ENCODE measurements at regions not wholly inside any gene's neighbourhood (a gene's known extent, or its start where the extent isn't known, plus 50 kb on each side); places are given as distances from the start of the nearest gene placed in this dataset.

GRCh38 chrX:13149702-13150350 lies 105.4 kb upstream of the FAM9C start:
- TF ChIP-seq HNF4A (conservative IDR thresholded peaks at IDR 0.05) (no peak), JUND (IDR thresholded peaks at IDR 0.05) (no peak), FOXA2 (IDR thresholded peaks at IDR 0.05) (no peak), TAF1 (conservative IDR thresholded peaks at IDR 0.05) (no peak), HNF4G (IDR thresholded peaks at IDR 0.05) (no peak), EGR1 (IDR thresholded peaks at IDR 0.05; ENCODE audit: low read depth in 2 of 2) (no peak), YY1 (IDR thresholded peaks at IDR 0.05) (no peak), GABPA (IDR thresholded peaks at IDR 0.05 in 1 of 2, conservative IDR thresholded peaks at IDR 0.05 in 1 of 2) (no peak)
- Histone ChIP-seq H3K4me1 (ENCODE audit: control insufficient read depth in 4 of 4, insufficient read depth in 4 of 4, low read length in 3 of 4) (no peaks in the 10 kb centered on the region), H3K27me3 (ENCODE audit: control insufficient read depth in 4 of 4, insufficient read depth in 4 of 4, low read length in 3 of 4) (no peaks in the 10 kb centered on the region), H3K36me3 (ENCODE audit: control insufficient read depth in 4 of 4, insufficient read depth in 3 of 4, low read depth in 1 of 4, low read length in 3 of 4) (no peaks in the 10 kb centered on the region), H3K9ac (ENCODE audit: low read depth in 1 of 2, low read length in 2 of 2) (no peak overlapping the region), H3K4me3 (ENCODE audit: low read depth in 1 of 3, low read length in 3 of 3) (no peak overlapping the region), H3K27ac (ENCODE audit: low read depth in 1 of 2, low read length in 2 of 2) (no peak overlapping the region), H3K9me3 (ENCODE audit: control insufficient read depth in 4 of 4, low read length in 3 of 4) (peaks cover 0 to 14% (median 5%) of the 10 kb centered on the region in 4 donors)
- WGBS = 72% methylated on average over 5 of the region's 5 CpGs
- no peak for DNase-seq (ENCODE audit: low spot score)

GRCh38 chrX:13147733-13148132 lies 103.3 kb upstream of the FAM9C start:
- Histone ChIP-seq H3K4me1 (ENCODE audit: control insufficient read depth in 4 of 4, insufficient read depth in 4 of 4, low read length in 3 of 4) (no peaks in the 10 kb centered on the region), H3K4me3 (ENCODE audit: low read depth in 1 of 3, low read length in 3 of 3) (no peak overlapping the region), H3K27ac (ENCODE audit: low read depth in 1 of 2, low read length in 2 of 2) (no peak overlapping the region), H3K36me3 (ENCODE audit: control insufficient read depth in 4 of 4, insufficient read depth in 3 of 4, low read depth in 1 of 4, low read length in 3 of 4) (no peaks in the 10 kb centered on the region), H3K9me3 (ENCODE audit: control insufficient read depth in 4 of 4, low read length in 3 of 4) (peaks cover 0 to 8% (median 4%) of the 10 kb centered on the region in 4 donors), H3K27me3 (ENCODE audit: control insufficient read depth in 4 of 4, insufficient read depth in 4 of 4, low read length in 3 of 4) (no peaks in the 10 kb centered on the region), H3K9ac (ENCODE audit: low read depth in 1 of 2, low read length in 2 of 2) (no peak overlapping the region)
- DNase-seq (ENCODE audit: low spot score) = no peak
- no peak for TF ChIP-seq ATF3 (IDR thresholded peaks at IDR 0.05)
- no peak for TF ChIP-seq NR2F2 (IDR thresholded peaks at IDR 0.05)
- no peak for TF ChIP-seq FOXA1 (IDR thresholded peaks at IDR 0.05)
- no peak for TF ChIP-seq RAD21 (IDR thresholded peaks at IDR 0.05)
- TF ChIP-seq ZBTB33 (IDR thresholded peaks at IDR 0.05) = no peak
- no peak for TF ChIP-seq HNF4A (conservative IDR thresholded peaks at IDR 0.05)
- TF ChIP-seq SP1 (IDR thresholded peaks at IDR 0.05) = no peak
- no peak for TF ChIP-seq FOXA2 (IDR thresholded peaks at IDR 0.05)
- TF ChIP-seq JUND (IDR thresholded peaks at IDR 0.05) = no peak
- no peak for TF ChIP-seq YY1 (IDR thresholded peaks at IDR 0.05)
- TF ChIP-seq CTCF (IDR thresholded peaks at IDR 0.05; ENCODE audit: low read depth, low read length, missing input control) = no peak
- TF ChIP-seq MAX (IDR thresholded peaks at IDR 0.05) = no peak
- TF ChIP-seq EGR1 (IDR thresholded peaks at IDR 0.05; ENCODE audit: low read depth in 2 of 2) = no peak
- no peak for TF ChIP-seq HNF4G (IDR thresholded peaks at IDR 0.05)
- TF ChIP-seq RXRA (IDR thresholded peaks at IDR 0.05) = no peak
- TF ChIP-seq REST (IDR thresholded peaks at IDR 0.05) = no peak
- TF ChIP-seq TAF1 (conservative IDR thresholded peaks at IDR 0.05) = no peak

All from liver (tissue), 8 donors.